ENCODE measurements at regions not wholly inside any gene's neighbourhood (a gene's known extent, or its start where the extent isn't known, plus 50 kb on each side); places are given as distances from the start of the nearest gene placed in this dataset.
"Not testable (repeated sequence)": the region's sequence is repeated elsewhere in the genome, so short reads cannot be mapped to it uniquely, and the experiment has no call there.

DNA sequence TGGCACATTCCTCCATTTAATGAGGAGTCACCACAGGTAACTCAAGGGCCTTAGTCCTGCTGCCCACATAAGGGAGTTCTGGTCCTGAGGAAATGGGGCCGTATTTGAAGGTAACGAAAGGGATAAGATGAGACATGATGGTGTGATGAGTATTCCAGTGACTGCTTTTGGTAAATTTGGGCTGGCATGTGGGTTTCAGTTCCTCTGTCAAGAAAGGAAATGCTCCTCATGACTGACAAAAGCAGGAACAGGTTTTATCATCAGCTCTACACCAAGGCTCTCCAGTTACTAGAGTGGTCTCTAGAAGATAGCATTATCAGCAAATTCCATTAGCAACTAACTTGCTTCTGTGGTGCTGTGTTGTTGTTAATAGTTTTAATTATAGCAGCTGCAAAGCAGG, 161.8 kb upstream of the PTPN20 start:
- DNase-seq = not testable (repeated sequence)

DNA sequence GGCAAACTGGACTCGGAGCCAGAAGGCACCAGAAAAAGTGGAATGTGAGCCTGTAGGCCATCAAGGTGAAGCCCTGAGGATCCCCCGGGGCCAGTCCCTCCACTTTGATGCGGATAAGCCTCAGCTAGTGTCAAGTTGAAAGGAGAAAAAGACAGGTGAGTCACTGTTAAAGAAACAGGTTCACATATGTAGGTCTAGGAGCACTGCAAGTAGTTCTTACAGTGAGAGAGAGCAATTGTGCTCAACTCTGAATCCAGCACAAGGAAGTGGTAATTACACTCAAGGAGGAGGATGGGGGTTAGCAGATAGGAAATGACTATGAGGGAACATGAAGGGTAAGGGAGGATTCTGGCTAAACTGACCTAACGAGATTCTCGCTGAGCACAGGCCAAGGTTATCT, 157.5 kb upstream of the PTPN20 start:
- DNase-seq = not testable (repeated sequence)

DNA sequence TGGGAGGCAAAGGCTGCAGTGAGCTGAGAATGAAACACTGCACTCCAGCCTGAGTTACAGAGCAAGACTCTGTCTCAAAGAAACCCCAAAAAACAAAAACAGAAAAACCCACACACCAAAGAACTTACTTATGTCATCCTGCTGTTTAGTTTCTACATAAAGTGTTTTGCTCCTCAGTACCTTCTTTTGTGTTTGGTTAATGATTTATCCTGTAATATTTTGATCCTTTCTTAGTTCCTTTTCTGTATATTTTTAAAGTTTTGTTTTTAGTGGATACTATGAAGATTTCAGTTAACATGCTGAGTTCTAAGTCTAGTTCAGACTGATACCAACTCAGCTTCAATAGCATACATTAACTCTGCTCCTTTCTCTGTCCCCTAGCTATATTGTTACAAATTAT, 149.8 kb upstream of the PTPN20 start:
- not testable (repeated sequence) for DNase-seq

DNA sequence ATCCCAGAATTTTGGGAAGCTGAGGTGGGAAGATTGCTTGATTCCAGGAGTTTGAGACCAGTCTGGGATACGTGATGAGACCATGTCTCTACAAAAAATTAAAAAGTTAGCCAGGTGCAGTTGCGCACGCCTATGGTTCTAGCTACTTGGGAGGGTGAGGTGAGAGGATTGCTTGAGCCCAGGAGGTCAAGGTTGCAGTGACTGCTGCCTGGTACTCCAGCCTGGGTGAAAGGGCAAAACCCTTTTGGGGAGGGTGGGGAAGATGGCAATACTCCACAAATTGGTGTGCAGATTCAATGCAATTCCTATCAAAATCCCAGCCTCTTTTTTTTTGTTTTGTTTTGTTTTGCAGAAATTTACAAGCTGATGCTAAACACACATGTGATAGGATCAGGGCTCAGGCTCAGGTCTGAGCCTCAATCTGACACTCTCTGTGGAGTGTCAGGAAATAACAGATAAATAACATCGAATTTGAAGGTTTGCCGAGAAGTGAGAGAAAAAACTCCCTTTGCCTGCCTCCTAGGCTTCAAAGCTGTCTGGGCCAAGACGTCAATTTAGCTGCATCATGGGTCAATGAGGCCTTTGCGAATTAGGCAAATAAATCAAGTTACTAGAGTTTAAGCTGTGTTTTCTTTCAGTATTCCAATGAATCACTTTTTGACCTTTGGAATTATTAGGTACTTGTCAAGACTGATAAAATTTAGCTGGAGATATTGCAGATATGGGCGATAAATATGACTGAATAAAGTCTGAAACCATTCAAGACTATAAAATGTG, 142.5 kb upstream of the PTPN20 start:
- DNase-seq = not testable (repeated sequence)

DNA sequence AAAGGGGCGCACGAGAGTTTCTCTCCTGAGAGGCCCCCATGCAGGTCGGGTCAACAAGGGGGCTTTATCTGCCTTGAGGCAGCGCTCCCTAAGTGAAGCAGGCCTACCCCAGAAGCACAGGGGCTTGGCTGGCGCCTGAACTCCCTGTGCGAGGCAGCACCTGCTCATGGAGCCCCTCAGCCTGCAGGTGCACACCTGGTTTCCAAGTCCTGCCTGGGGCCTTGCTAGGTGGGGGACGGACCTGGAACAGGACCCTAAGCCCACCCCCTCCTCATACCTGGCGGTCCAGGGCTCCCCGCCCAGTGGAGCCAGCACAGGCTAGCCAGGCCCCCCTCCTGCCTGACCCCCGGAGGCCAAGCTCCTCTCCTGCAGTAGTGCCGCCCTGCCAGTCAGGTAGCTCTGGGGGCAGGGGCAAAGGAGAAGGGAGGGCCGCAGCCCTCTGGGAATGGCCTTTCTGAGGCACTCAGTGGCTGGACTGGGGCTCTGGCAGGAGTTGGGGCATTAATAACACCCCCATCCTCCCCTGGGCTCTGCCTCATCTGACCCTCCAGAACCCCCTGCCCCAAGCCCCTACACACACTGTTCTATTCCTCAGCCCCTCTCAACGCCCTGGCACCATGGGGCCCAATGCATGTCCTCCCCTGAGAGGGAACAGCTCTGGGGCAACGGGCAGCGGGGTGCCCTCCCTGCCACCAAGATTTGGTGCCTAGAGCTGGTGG, 137.9 kb upstream of the PTPN20 start:
- DNase-seq = not testable (repeated sequence)

DNA sequence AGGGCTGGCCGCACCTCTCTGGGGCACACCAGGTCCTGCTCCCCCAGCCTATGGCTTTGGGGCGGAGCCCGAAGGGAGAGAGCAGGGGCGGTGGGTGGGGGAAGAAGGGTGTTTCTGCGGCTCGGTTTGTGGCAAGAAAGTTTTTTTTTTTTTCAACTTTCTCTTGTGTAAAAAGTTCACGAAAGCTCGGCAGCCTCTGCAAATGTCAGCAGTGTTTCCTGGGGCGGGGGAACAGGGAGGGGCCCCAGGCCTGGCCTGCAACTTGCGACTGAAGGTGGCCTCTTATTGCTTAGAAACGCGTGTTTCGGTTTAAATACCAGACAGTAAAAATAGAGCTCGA, 137.4 kb upstream of the PTPN20 start:
- not testable (repeated sequence) for DNase-seq

DNA sequence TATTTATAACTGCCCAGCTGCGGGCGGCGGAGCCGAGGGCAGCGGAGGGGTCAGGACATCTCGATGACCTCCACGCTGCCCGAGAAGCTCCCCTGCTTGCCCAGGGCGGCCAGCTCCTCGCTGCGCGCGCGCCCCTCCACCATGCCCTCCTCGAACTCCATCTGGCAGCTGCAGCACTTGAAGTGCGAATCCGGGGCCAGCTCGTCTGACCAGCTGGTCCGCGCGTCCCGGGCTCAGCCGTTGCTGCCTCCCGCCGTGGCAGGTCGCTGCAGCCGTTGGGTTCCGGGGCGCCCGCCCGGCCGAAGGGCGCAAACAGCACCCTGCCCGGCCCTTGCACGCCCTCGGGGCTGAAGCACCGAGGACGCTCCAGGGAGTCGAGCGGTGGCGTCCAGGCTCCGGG, 136.9 kb upstream of the PTPN20 start:
- not testable (repeated sequence) for DNase-seq

DNA sequence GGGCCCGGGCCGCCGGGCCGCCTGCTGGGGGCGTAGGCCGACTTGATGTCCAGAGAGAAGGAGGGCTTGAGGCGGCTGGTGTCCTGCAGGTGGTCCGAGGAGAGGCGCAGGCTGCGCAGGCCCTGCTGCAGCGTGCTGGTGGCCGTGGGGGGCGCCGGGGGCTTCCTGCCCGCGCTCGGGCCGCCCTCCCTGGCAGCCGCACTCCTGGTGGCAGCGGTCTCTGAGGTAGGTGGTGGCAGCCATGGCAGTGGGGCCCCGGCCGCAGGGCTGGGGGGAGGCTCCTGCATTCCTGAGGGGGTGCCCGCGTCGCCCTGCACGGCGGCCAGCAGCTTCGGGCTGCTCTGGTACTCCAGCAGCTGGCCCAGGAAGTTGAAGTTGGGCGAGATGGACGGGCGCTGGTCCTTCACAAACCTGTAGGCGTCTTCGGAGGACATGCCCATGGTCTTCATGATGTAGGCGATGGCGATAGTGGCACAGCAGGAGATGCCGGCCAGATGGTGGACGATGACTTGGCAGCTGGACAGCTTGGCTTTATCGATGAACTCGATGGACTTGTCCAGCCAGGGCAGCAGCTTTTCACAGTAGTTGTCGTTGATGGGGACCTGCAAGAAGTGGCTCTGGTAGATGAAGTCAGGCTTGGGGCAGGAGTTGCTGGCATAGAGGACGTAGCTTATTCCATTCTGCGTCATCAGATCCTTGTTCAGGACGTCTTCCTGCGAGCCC, 136.1 kb upstream of the PTPN20 start:
- not testable (repeated sequence) for DNase-seq

DNA sequence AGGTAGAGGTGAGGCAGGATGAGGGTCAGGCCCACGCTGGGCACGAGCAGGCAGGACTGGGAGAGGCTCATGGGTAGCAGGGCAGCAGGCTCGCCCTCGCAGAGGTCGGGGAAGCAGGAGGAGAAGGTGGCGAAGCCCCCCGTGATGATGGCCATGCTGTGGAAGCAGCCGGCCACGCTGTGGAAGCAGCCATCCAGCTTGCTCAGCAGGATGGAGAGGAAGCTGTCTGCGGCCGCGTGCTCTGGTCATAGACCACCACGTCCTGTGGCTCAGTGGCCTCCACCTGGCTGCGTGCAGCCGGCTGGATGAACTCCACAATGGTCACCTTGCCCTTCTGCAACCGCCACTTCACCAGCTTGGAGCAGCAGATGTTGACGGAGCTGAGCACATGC, 135.6 kb upstream of the PTPN20 start:
- not testable (repeated sequence) for DNase-seq

DNA sequence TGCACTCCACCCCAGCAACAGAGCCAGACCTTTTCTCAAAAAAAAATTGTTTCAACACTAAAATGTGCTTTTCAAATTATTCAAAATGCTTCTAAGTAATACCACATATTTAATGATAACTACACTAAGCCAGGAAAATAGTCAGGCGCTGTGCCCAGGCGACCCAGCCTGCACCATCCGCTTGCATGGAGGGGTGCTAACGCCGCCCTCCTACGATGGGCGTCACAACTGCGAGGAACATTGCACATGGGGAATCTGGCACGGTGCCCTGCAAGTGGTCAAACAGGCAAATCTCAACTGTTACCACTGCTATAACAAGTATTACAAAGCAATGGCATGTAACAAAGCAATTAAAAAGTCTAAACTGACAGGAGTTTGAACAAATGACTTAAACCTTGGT, 131.7 kb upstream of the PTPN20 start:
- not testable (repeated sequence) for DNase-seq

DNA sequence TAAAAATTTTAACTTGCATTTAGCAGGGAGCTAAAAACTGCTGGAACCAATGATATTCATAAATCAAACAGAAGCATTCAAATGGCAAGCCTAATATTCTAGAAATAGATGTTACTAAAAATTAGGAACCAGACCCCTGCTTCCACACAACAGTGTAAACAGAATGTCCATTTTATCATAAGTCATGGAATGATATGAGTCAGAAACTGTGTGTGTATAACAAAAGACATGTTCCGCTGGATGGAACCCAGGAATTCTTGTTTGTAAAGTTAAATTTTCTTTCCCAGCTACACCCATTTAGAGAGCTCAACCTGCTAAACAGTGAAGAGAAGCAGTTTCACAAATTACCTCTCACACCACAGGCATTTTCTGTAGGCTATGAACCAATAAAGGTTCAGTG, 131.1 kb upstream of the PTPN20 start:
- not testable (repeated sequence) for DNase-seq

DNA sequence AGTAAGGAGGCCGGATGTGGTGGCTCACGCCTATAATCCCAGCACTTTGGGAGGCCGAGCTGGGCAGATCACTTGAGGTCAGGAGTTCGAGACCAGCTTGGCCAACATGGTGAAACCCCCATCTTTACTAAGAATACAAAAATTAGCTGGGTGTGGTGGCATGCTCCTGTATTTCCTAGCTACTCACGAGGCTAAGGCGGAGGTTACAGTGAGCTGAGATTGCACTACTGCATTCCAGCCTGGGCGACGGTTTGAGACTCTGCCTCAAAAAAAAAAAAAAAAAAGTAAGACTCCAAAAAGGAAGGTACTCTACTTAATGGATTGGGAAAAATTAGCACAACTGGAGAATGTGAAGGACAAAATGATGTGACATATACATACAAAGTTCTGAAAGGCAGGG, 130.2 kb upstream of the PTPN20 start:
- not testable (repeated sequence) for DNase-seq

DNA sequence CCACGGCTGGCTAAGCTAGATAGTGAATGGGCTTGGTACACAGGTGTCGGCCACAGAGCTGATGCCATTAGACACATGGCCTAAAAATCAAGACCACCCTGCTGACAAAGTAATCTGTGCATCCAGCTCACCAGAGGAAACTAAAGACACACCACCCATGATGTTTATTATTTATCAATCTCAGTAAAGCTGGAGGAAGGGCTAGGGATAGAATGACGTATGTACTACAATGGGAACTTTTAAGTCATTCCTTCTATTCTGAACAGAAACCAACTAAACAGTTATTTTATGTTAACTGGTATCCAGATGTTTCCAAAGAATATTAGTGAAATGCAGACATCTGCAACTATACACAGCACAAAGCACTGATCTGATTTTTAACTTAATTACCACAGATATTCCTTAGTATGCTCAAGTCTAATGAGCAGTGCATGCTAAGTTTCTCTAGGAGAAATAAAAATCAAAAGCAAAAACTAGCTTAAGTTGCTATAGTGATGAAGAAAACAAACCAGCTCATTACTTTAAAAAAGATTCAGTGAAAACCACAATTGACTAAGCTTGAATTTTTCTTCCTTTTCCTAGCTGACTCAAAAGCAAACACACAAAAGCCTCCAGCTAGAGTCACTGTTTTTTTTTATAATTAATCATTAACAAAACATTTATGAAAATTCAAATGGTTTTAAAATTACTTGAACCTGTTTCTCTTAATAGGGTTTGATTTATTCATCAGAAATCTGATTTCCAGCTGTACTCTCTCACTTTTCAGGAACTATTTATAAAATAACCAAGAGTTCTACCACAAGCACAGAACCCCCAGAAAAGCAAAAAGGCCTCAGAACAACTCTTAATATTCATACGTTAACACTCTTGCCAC, 129.0 kb upstream of the PTPN20 start:
- not testable (repeated sequence) for DNase-seq

DNA sequence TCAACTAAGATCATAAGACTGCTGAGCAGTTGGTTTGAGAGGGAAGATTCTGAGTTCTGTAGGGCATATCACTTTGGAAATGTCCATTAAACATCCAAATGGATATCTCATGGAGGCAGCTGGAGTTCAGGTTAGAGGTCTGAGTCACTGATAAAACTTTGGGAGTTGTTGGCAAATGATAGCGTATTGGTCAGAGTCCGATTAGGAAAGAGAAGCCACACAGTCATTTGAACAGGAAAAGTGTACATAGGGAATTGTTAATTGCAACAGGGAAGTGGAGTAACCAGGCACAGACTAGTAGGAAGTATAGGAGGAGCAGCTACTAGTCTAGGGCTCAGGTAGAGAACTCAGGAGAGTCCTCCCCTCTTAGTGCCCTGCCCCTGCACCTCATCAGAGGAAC, 126.6 kb upstream of the PTPN20 start:
- DNase-seq = not testable (repeated sequence)

DNA sequence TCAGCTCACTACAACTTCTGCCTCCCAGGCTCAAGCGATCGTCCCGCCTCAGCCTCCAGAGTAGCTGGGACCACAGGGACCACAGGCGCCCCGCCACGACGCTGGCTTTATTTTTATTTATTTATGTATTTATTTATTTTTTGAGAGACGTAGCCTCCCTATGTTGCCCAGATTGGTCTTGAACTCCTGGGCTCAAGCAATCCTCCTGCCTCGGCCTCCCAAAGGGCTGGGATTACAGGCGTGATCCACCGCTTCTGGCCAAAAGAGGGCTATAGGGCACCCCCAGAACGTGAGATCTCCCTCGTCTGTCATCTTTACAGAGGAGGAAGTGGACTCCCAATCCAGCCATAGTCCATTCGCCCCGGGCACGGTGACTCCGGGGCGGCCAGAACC, 125.1 kb upstream of the PTPN20 start:
- DNase-seq = not testable (repeated sequence)

DNA sequence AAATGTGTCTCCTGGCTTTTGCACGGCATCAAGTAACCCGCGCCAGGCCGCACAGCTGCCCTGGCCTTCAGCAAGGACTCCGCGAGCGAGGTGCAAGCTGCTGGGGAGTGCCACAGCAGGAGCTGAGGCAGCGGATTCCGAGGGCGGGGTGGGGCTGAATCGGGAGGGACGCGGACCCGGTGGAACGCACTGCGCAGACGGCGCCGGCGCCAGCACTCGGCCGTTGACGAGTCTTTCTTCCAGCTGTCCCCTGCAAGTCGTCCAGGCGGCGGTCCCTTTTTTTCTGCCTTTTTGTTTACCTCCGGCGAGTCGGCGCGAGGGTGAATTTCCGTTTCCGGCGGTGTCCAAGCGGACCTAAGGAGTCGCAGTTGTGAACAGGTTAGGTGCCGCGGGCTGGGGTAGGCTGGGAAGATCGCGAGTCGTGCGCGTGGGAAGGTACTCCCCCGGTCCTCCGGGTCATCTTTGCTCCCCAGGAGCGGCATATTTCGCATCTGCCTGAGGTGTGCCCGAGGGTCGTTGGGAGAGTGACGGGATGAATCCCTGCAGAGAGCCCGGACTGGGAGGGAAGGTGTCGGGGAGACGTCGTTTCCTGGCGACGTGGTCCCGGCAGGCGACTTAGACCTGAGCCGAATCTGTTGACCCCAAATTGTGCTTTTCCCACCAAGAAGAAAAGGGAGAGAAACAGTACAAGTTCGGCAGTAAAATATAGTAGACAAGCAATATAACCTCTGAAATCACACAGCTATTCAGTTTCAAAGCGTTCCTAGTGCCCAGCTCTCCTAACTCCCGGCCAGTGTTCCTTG, 124.5 kb upstream of the PTPN20 start:
- DNase-seq = peak; percentile 82

DNA sequence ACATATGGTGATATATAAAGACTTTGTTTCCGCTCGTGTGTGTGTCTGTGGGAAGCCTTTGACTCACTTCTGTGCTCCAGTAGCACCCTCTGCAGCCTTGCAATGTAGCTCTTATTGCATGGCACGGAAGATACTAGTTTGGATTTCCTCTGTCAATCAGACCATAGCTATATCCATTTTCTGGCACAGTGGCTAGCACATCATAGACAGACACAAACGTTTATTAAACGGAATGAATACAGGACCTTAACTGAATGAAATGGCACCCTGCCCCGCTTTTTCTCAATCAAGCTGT, 124.0 kb upstream of the PTPN20 start:
- peak; percentile 29 for DNase-seq

DNA sequence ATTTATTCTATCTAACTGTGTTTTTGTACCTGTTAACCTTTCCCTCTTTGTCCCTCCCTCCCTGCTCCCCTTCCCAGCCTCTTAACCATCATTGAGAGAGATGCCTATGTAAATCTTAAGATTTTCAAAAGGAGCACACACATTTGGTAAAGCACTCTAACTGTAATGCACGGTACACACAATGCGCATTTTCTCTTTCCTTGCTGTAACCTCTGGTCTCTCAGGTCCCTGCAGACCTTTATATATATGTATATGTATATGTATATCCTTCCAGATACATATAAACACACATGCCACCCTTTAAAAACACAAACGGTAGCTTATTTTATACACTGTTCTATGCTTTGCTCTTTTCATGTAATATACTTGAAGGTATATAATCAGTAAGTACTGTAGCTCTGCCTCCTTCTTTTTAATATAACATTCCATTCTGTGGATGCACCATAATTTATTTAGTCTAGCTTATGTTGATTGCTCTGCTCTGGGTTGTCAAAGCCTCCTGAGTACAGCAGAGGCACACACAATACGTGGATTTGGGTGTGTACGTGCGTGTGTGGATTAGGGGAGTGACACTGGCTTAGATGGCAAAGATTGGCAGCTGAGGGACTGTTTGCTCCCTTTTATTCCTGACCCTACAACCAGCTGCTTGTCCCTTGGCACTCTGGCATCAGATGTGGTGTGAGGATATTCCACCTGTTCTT, 118.4 kb upstream of the PTPN20 start:
- not testable (repeated sequence) for DNase-seq

DNA sequence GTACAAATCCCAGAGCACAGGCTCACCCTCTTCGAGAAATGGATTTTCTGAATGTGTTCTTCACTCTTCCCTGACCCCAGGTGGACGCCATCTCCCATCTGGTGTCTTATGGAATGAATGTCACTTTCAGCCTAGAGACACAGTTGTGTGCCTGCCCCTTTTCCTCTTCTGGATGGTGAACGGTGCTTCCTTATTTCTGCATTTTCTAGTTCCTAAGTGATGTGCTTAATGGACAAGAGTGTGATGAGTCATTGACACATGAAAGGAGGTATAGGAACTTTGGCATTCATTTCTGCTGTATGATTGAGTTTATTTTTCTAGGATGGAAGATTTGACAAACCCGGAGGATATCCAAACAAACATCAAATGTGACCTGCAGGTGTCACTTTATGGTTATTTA, 114.9 kb upstream of the PTPN20 start:
- not testable (repeated sequence) for DNase-seq

DNA sequence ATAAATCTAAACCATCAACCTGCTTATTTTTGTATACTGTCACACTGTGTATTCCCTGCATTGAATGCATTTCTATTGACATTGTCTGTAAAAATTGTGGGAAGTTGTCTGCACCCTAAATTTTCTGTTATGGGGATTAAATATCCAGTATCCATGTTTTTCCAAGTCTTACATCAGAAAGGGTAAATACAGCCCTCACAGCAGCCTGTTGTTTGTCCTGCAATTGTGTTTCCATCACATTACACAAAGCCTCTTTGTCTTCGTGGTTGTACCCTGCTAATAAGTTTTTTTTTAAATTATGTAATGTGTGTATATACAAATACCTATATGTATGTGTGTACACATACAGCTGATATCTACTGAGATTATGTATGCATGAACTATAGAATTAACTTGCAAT, 109.2 kb upstream of the PTPN20 start:
- DNase-seq = not testable (repeated sequence)

DNA sequence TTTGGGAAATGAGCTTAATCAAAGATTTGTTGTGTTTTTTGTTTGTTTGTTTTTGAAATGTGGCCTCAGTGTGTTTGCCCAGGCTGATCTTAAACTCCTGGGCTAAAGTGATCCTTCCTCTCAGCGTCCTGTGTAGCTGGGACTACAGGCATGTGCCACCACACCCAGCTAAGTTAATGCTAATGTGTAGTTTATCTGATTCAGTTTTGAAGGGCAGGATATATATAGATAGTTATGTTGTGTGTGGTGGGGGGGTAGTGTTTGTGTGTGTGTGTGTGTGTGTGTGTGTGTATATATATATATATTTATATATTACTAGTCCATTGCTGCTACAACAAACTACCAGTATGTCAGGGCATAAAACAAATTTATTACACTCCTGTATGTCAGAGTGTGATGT, 108.1 kb upstream of the PTPN20 start:
- not testable (repeated sequence) for DNase-seq
